HCT116 (cell line): ENCODE measurements at regions not wholly inside any gene's neighbourhood (a gene's known extent, or its start where the extent isn't known, plus 50 kb on each side); places are given as distances from the start of the nearest gene placed in this dataset.

ENCODE experiments used
- ATAC-seq: fragments of 200-7000 bp; cut with Tn5 transposase; 2 replicates; pipeline ENCODE4 v1.9.1; 2020; ENCODE audit warnings: mild to moderate bottlenecking, moderate library complexity
- BruUV-seq: library from RNA; stranded (reverse); fragments of 400-500 nt; replicated peaks from 2 replicates; lab custom pipeline; 2021; lab: Mats Ljungman, UMichigan
- CTCF ChIA-PET: fragments of 300-600 bp; sonication (Branson Sonifier 250); formaldehyde crosslinking; loops from one replicate; lab custom pipeline; 2021; ENCODE audit warnings: antibody characterized with exemption; lab: Charles Lee
- POLR2A ChIA-PET: fragments of 300-600, 350-600 bp; sonication (Branson Sonifier 250); formaldehyde crosslinking; loops from one replicate; lab custom pipeline; 2021; ENCODE audit warnings: antibody characterized with exemption; lab: Charles Lee
- RAD21 ChIA-PET, 2 experiments: fragments of 300-600 bp; sonication (Branson Sonifier 250); formaldehyde crosslinking; loops; one replicate each; lab custom pipeline; 2023; ENCODE audit warnings: low total read pairs in 2 of 2; ENCODE audit not compliant: uncharacterized antibody in 2 of 2, unreplicated experiment in 2 of 2, low non-redundant PET in 1 of 2; lab: Charles Lee
- DNase-seq: peaks from one replicate; pipeline ENCODE4 v3.0.0-alpha.2; 2010; ENCODE audit warnings: low read depth, low spot score
- H2AFZ ChIP-seq: fragments of 200-600 bp; shearing (Covaris generic), sonication (generic); 2 replicates; pipeline ENCODE4 v1.6.1; 2017; ENCODE audit warnings: low read depth, mixed run types, mixed read lengths, antibody characterized with exemption, low read length; ENCODE audit not compliant: poor library complexity, severe bottlenecking
- H3K27ac ChIP-seq: 2 replicates; pipeline ENCODE4 v1.5.1; 2012; ENCODE audit warnings: low read depth, low read length
- H3K27me3 ChIP-seq: fragments of 200-600 bp; sonication (generic); 2 replicates; pipeline ENCODE4 v1.6.1; 2016; ENCODE audit warnings: mixed run types, low read length, mixed read lengths; ENCODE audit not compliant: insufficient read depth
- H3K36me3 ChIP-seq, 2 experiments: fragments of 200-500 bp in 1 of 2; fragments of 200-600 bp in 1 of 2; sonication (Bioruptor generic) in 1 of 2; sonication (generic) in 1 of 2; 2 replicates each; pipeline versions ENCODE4 v1.5.1 to v1.6.1; 2014 to 2016; ENCODE audit warnings: low read length in 2 of 2, inconsistent platforms in 1 of 2, mixed read lengths in 1 of 2, mixed run types in 1 of 2; ENCODE audit not compliant: insufficient read depth in 2 of 2, control insufficient read depth in 1 of 2
- H3K4me1 ChIP-seq, 2 experiments: fragments of 200-600 bp in 1 of 2; sonication (generic) in 1 of 2; 2 replicates each; pipeline versions ENCODE4 v1.5.1 to v1.6.1; 2012 to 2017; ENCODE audit warnings: low read length in 2 of 2, inconsistent platforms in 1 of 2, mild to moderate bottlenecking in 1 of 2, mixed read lengths in 1 of 2, mixed run types in 1 of 2, moderate library complexity in 1 of 2; ENCODE audit not compliant: insufficient read depth in 2 of 2, control insufficient read depth in 1 of 2
- H3K4me2 ChIP-seq: fragments of 200-600 bp; sonication (generic); 2 replicates; pipeline ENCODE4 v1.6.1; 2017; ENCODE audit warnings: mixed run types, low read length, mixed read lengths
- H3K4me3 ChIP-seq, 2 experiments: fragments of 200-600 bp in 1 of 2; sonication (generic) in 1 of 2; replicated peaks in 1 of 2; 2 replicates each; pipeline ENCODE4 v1.5.1; 2011 to 2016; ENCODE audit warnings: low read length in 2 of 2, control low read depth in 1 of 2, low read depth in 1 of 2, mild to moderate bottlenecking in 1 of 2, mixed read lengths in 1 of 2, mixed run types in 1 of 2
- H3K79me2 ChIP-seq: fragments of 200-600 bp; sonication (generic); 2 replicates; pipeline ENCODE4 v1.6.1; 2017; ENCODE audit warnings: mild to moderate bottlenecking, mixed run types, low read length, moderate library complexity, mixed read lengths; ENCODE audit not compliant: insufficient read depth
- H3K9ac ChIP-seq: fragments of 200-600 bp; sonication (generic); 2 replicates; pipeline ENCODE4 v1.6.1; 2016; ENCODE audit warnings: low read length, mixed read lengths
- H3K9me2 ChIP-seq: fragments of 200-600 bp; sonication (generic), shearing (Covaris generic); 2 replicates; pipeline ENCODE4 v1.6.1; 2017; ENCODE audit warnings: mixed run types, mild to moderate bottlenecking, moderate library complexity; ENCODE audit not compliant: insufficient read depth
- H3K9me3 ChIP-seq, 2 experiments: fragments of 200-500 bp in 1 of 2; fragments of 200-600 bp in 1 of 2; sonication (Bioruptor generic) in 1 of 2; sonication (generic) in 1 of 2; 2 replicates each; pipeline ENCODE4 v1.6.1; 2014 to 2017; ENCODE audit warnings: low read length in 2 of 2, mixed read lengths in 2 of 2, inconsistent platforms in 1 of 2, low read depth in 1 of 2, mild to moderate bottlenecking in 1 of 2, mixed run types in 1 of 2, moderate library complexity in 1 of 2; ENCODE audit not compliant: control insufficient read depth in 1 of 2, insufficient read depth in 1 of 2
- H4K20me1 ChIP-seq: fragments of 200-600 bp; sonication (generic), shearing (Covaris generic); 2 replicates; pipeline ENCODE4 v1.6.1; 2017; ENCODE audit warnings: mixed run types, mild to moderate bottlenecking, moderate library complexity; ENCODE audit not compliant: insufficient read depth
- CBX3 ChIP-seq: IDR thresholded peaks from 2 replicates; pipeline ENCODE4 v1.6.1; 2012; ENCODE audit warnings: low read depth
- EGR1 ChIP-seq: IDR thresholded peaks from 2 replicates; pipeline ENCODE4 v1.6.1; 2012; ENCODE audit warnings: low read depth
- EZH2phosphoT487 ChIP-seq: fragments of 200-600 bp; IDR thresholded peaks from 2 replicates; pipeline ENCODE4 v1.6.1; 2018; ENCODE audit warnings: antibody characterized with exemption, borderline replicate concordance
- JUND ChIP-seq: IDR thresholded peaks from 2 replicates; pipeline ENCODE4 v1.6.1; 2012
- MAX ChIP-seq: IDR thresholded peaks from 2 replicates; pipeline ENCODE4 v1.6.1; 2012
- SIN3A ChIP-seq: IDR thresholded peaks from 2 replicates; pipeline ENCODE4 v1.6.1; 2012; ENCODE audit warnings: low read depth
- SP1 ChIP-seq: IDR thresholded peaks from 2 replicates; pipeline ENCODE4 v1.6.1; 2012; ENCODE audit warnings: low read depth
- TCF7L2 ChIP-seq: IDR thresholded peaks from 2 replicates; pipeline ENCODE4 v1.7.0; 2011; ENCODE audit warnings: borderline replicate concordance, inconsistent platforms; ENCODE audit not compliant: insufficient read depth, insufficient read length; ENCODE audit errors: extremely low read depth
- intact Hi-C: fragments of 100-400 bp; cut with micrococcal nuclease; formaldehyde crosslinking; loops from 2 replicates; pipeline ENCODE4 v1.10.0; 2022
- TF ChIP-seq, protein P1 (sequence below), 3 experiments: fragments of 200-600 bp in 1 of 3; sonication (generic) in 1 of 3; IDR thresholded peaks in 2 of 3; conservative IDR thresholded peaks in 1 of 3; 2 replicates each; pipeline ENCODE4 v1.5.1; 2012 to 2017; ENCODE audit warnings: low read depth in 2 of 3, low read length in 2 of 3, antibody characterized with exemption in 1 of 3, borderline replicate concordance in 1 of 3, control low read depth in 1 of 3, mild to moderate bottlenecking in 1 of 3, mixed read lengths in 1 of 3, mixed run types in 1 of 3, moderate library complexity in 1 of 3; ENCODE audit not compliant: insufficient read depth in 1 of 3

- no peak overlapping the region for H3K4me3 ChIP-seq
- no peak overlapping the region for H3K9ac ChIP-seq
- no peaks in the 10 kb centered on the region for H3K36me3 ChIP-seq
- intact Hi-C loops = loop anchor here (10.0 kb wide), 1 partner anchor 695 kb away; no protein-coding TSS in a partner anchor
- DNase-seq = no peak
- no peak for ATAC-seq
- no peaks in the 10 kb centered on the region for H3K9me2 ChIP-seq
- H3K79me2 ChIP-seq = no peaks in the 10 kb centered on the region
- no peaks in the 10 kb centered on the region for H3K27me3 ChIP-seq
- CTCF ChIA-PET = no interaction called here
- no TSS peak for BruUV-seq
- POLR2A ChIA-PET = no interaction called here
- H4K20me1 ChIP-seq = no peaks in the 10 kb centered on the region
- no peak overlapping the region for H3K27ac ChIP-seq
- no peak for TF ChIP-seq CBX3
- no peak for TF ChIP-seq MAX
- TF ChIP-seq TCF7L2 = no peak
- TF ChIP-seq SP1 = no peak
- TF ChIP-seq JUND = no peak
- no peak for TF ChIP-seq SIN3A
- TF ChIP-seq, protein P1, sequence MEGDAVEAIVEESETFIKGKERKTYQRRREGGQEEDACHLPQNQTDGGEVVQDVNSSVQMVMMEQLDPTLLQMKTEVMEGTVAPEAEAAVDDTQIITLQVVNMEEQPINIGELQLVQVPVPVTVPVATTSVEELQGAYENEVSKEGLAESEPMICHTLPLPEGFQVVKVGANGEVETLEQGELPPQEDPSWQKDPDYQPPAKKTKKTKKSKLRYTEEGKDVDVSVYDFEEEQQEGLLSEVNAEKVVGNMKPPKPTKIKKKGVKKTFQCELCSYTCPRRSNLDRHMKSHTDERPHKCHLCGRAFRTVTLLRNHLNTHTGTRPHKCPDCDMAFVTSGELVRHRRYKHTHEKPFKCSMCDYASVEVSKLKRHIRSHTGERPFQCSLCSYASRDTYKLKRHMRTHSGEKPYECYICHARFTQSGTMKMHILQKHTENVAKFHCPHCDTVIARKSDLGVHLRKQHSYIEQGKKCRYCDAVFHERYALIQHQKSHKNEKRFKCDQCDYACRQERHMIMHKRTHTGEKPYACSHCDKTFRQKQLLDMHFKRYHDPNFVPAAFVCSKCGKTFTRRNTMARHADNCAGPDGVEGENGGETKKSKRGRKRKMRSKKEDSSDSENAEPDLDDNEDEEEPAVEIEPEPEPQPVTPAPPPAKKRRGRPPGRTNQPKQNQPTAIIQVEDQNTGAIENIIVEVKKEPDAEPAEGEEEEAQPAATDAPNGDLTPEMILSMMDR (IDR thresholded peaks at IDR 0.05 in 2 of 3, conservative IDR thresholded peaks at IDR 0.05 in 1 of 3; ENCODE audit: borderline replicate concordance in 1 of 3, insufficient read depth in 1 of 3, low read depth in 2 of 3, low read length in 2 of 3) = no peak
- TF ChIP-seq EZH2phosphoT487 = no peak
- no peak for TF ChIP-seq EGR1
- peaks cover 0 to 4% of the 10 kb centered on the region in 2 experiments; a peak in 2 of 4 replicates for H3K4me1 ChIP-seq
- no peaks in the 10 kb centered on the region for H3K9me3 ChIP-seq
- peak overlapping the region; percentile 13 for H2AFZ ChIP-seq
- H3K4me2 ChIP-seq = no peak overlapping the region
- RAD21 ChIA-PET = no interaction called here
Measured at GRCh38 chr4:123569541-123569940, 172.9 kb downstream of the SPRY1 start.
